ENCODE measurements at regions not wholly inside any gene's neighbourhood (a gene's known extent, or its start where the extent isn't known, plus 50 kb on each side); places are given as distances from the start of the nearest gene placed in this dataset.
"Not testable (repeated sequence)": the region's sequence is repeated elsewhere in the genome, so short reads cannot be mapped to it uniquely, and the experiment has no call there.

DNA sequence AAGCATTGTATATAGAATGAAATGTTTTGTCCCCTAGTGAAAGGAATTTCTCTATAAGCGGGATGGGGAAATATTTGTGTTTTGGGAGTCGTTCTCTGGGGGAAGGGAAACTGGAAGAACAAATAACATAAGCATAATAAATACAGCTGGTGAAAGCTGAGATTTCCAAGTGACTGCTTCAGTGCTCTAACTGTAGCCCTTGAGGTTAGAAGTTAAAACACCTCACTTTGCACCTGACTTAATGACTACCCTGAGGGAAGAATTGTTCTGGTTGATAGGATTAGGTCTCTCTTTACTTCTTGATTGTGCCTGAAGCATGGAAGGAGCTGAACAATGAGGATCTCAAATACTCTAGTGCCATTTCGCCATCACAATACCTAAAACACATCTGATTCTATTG, 307.4 kb downstream of the MAN2A1 start:
- Histone ChIP-seq H3K4me3 (ENCODE audit: control insufficient read depth in 1 of 7, extremely low read depth in 1 of 7, insufficient read depth in 4 of 7, low read depth in 2 of 7, low read length in 6 of 7) (no peak overlapping the region), H3K27ac (ENCODE audit: insufficient read depth in 1 of 2, low read depth in 1 of 2, low read length in 2 of 2, poor library complexity in 1 of 2, severe bottlenecking in 2 of 2) (no peak overlapping the region), H3K27me3 (replicated peaks in 2 of 5; ENCODE audit: control insufficient read depth in 4 of 5, insufficient read depth in 5 of 5, low read length in 4 of 5) (no peaks in the 10 kb centered on the region), H3K36me3 (ENCODE audit: control insufficient read depth in 4 of 4, insufficient read depth in 4 of 4, low read length in 3 of 4) (no peaks in the 10 kb centered on the region), H3K9me3 (ENCODE audit: control extremely low read depth in 1 of 5, control insufficient read depth in 4 of 5, insufficient read depth in 2 of 5, low read depth in 1 of 5, low read length in 4 of 5) (no peaks in the 10 kb centered on the region), H3K4me1 (ENCODE audit: control extremely low read depth in 1 of 4, control insufficient read depth in 4 of 4, insufficient read depth in 4 of 4, low read length in 3 of 4) (peaks cover 0 to 21% (median 4%) of the 10 kb centered on the region in 4 experiments)
- no peak for DNase-seq
- no CpG with 5 or more reads among the region's 3 CpGs for WGBS (ENCODE audit: insufficient coverage)
- ChIA-PET POLR2A (no interaction called here), CTCF (no interaction called here)

DNA sequence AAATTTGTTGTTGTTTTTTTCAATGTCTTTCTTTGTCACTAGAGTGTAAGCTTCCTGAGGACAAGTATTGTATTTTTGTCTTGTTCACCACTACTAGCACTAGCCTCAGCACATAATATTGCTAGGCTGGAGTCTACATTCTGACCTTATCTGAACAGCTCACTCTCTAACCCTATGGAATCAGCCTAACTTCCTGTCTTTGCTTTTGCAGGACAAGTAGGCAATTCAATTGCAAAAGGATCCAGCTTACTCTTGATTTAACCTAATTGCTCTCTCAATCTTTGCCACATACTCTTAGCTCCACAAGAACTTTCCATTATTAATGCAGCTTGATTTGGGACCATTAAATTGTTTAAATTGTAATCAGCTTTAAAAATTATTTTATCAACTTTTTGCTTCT, 308.5 kb downstream of the MAN2A1 start:
- CTCF ChIA-PET: no interaction called here
- POLR2A ChIA-PET: no interaction called here

DNA sequence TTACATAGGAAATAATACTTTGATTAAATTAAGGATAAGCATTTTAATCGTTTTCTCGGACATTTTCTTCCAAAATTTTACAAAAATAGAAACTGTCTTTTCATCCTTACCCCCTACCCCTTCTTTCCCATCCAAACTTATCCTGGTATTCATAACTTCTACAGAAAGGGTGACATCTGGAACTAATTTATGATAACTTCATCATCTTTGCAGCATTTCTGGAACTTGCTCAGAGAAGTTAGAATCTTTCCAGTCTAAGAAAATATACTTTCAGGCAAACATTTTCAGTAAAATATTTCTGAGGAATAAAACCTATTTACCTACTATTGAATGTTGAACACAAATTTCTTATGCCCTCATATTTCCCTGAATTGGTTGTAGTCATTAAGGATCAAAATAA, 309.0 kb downstream of the MAN2A1 start:
- no peak for DNase-seq
- WGBS (ENCODE audit: insufficient coverage): 20% methylated on average over 2 of the region's 2 CpGs
- ChIA-PET POLR2A (no interaction called here), CTCF (no interaction called here)
- Histone ChIP-seq H3K9me3 (ENCODE audit: control extremely low read depth in 1 of 5, control insufficient read depth in 4 of 5, insufficient read depth in 2 of 5, low read depth in 1 of 5, low read length in 4 of 5) (no peaks in the 10 kb centered on the region), H3K4me3 (ENCODE audit: control insufficient read depth in 1 of 7, extremely low read depth in 1 of 7, insufficient read depth in 4 of 7, low read depth in 2 of 7, low read length in 6 of 7) (no peak overlapping the region), H3K36me3 (ENCODE audit: control insufficient read depth in 4 of 4, insufficient read depth in 4 of 4, low read length in 3 of 4) (no peaks in the 10 kb centered on the region), H3K27ac (ENCODE audit: insufficient read depth in 1 of 2, low read depth in 1 of 2, low read length in 2 of 2, poor library complexity in 1 of 2, severe bottlenecking in 2 of 2) (no peak overlapping the region), H3K4me1 (ENCODE audit: control extremely low read depth in 1 of 4, control insufficient read depth in 4 of 4, insufficient read depth in 4 of 4, low read length in 3 of 4) (peaks cover 0 to 21% (median 4%) of the 10 kb centered on the region in 4 experiments), H3K27me3 (replicated peaks in 2 of 5; ENCODE audit: control insufficient read depth in 4 of 5, insufficient read depth in 5 of 5, low read length in 4 of 5) (no peaks in the 10 kb centered on the region)

More for the DNA sequence above, 308.5 kb downstream of the MAN2A1 start:
- H3K36me3 ChIP-seq (ENCODE audit: control insufficient read depth in 4 of 4, insufficient read depth in 4 of 4, low read length in 3 of 4): no peaks in the 10 kb centered on the region
- DNase-seq: no peak
- H3K27ac ChIP-seq (ENCODE audit: insufficient read depth in 1 of 2, low read depth in 1 of 2, low read length in 2 of 2, poor library complexity in 1 of 2, severe bottlenecking in 2 of 2): no peak overlapping the region
- no peak overlapping the region for H3K4me3 ChIP-seq (ENCODE audit: control insufficient read depth in 1 of 7, extremely low read depth in 1 of 7, insufficient read depth in 4 of 7, low read depth in 2 of 7, low read length in 6 of 7)
- no peaks in the 10 kb centered on the region for H3K27me3 ChIP-seq (replicated peaks in 2 of 5; ENCODE audit: control insufficient read depth in 4 of 5, insufficient read depth in 5 of 5, low read length in 4 of 5)
- H3K4me1 ChIP-seq (ENCODE audit: control extremely low read depth in 1 of 4, control insufficient read depth in 4 of 4, insufficient read depth in 4 of 4, low read length in 3 of 4): peaks cover 0 to 21% (median 4%) of the 10 kb centered on the region in 4 experiments
- no peaks in the 10 kb centered on the region for H3K9me3 ChIP-seq (ENCODE audit: control extremely low read depth in 1 of 5, control insufficient read depth in 4 of 5, insufficient read depth in 2 of 5, low read depth in 1 of 5, low read length in 4 of 5)

DNA sequence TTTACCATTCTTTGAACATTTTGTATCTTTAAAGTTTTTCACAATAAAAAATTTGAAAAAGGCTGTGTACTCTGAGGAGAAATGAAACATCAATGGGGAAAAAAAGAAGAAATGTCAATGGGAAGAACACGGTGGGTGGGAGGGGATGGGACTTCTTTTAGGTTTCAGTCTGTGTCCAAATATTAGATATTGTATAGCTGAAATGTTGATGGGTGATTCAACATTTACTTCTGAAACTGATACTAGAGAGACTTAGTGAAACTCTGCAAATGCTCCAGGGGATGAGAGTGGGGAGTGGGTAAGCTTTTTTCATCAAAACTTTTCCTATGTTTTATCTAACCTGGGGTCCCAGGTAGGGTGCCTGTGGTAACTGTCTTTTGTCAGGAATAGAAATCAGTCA, 311.9 kb downstream of the MAN2A1 start:
- Histone ChIP-seq H3K27ac (ENCODE audit: insufficient read depth in 1 of 2, low read depth in 1 of 2, low read length in 2 of 2, poor library complexity in 1 of 2, severe bottlenecking in 2 of 2) (no peak overlapping the region), H3K27me3 (replicated peaks in 2 of 5; ENCODE audit: control insufficient read depth in 4 of 5, insufficient read depth in 5 of 5, low read length in 4 of 5) (no peaks in the 10 kb centered on the region), H3K4me1 (ENCODE audit: control extremely low read depth in 1 of 4, control insufficient read depth in 4 of 4, insufficient read depth in 4 of 4, low read length in 3 of 4) (peaks cover 0 to 21% (median 4%) of the 10 kb centered on the region in 4 experiments), H3K9me3 (ENCODE audit: control extremely low read depth in 1 of 5, control insufficient read depth in 4 of 5, insufficient read depth in 2 of 5, low read depth in 1 of 5, low read length in 4 of 5) (no peaks in the 10 kb centered on the region), H3K4me3 (ENCODE audit: control insufficient read depth in 1 of 7, extremely low read depth in 1 of 7, insufficient read depth in 4 of 7, low read depth in 2 of 7, low read length in 6 of 7) (no peak overlapping the region), H3K36me3 (ENCODE audit: control insufficient read depth in 4 of 4, insufficient read depth in 4 of 4, low read length in 3 of 4) (no peaks in the 10 kb centered on the region)
- ChIA-PET CTCF (no interaction called here), POLR2A (no interaction called here)
- DNase-seq: no peak
- 71% methylated on average over 1 of the region's 1 CpG for WGBS (ENCODE audit: insufficient coverage)

DNA sequence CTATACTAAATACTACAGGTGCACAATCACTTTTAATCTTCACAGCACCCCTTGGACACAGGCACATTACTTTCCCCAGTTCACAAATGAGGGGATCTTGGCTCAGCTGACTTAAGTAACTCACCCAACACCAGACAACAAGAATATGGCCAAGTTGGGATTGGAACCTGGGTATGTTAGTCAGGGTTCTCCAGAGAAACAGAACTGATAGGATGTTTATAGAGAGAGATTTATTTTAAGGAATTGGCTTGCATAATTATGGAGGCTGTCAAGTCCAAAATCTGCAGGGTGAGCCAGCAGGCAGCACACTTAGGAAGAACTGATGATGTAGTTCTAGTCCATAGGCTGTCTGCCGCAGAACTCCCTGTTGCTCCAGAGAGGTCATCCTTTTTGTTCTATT, 312.9 kb downstream of the MAN2A1 start:
- no CpG with 5 or more reads among the region's 1 CpG for WGBS (ENCODE audit: insufficient coverage)
- H3K36me3 ChIP-seq (ENCODE audit: control insufficient read depth in 4 of 4, insufficient read depth in 4 of 4, low read length in 3 of 4): no peaks in the 10 kb centered on the region
- H3K27me3 ChIP-seq (replicated peaks in 2 of 5; ENCODE audit: control insufficient read depth in 4 of 5, insufficient read depth in 5 of 5, low read length in 4 of 5): no peaks in the 10 kb centered on the region
- H3K4me1 ChIP-seq (ENCODE audit: control extremely low read depth in 1 of 4, control insufficient read depth in 4 of 4, insufficient read depth in 4 of 4, low read length in 3 of 4): peaks cover 0 to 21% (median 4%) of the 10 kb centered on the region in 4 experiments
- H3K9me3 ChIP-seq (ENCODE audit: control extremely low read depth in 1 of 5, control insufficient read depth in 4 of 5, insufficient read depth in 2 of 5, low read depth in 1 of 5, low read length in 4 of 5): no peaks in the 10 kb centered on the region
- H3K27ac ChIP-seq (ENCODE audit: insufficient read depth in 1 of 2, low read depth in 1 of 2, low read length in 2 of 2, poor library complexity in 1 of 2, severe bottlenecking in 2 of 2): no peak overlapping the region
- DNase-seq: no peak
- ChIA-PET POLR2A (no interaction called here), CTCF (no interaction called here)
- H3K4me3 ChIP-seq (ENCODE audit: control insufficient read depth in 1 of 7, extremely low read depth in 1 of 7, insufficient read depth in 4 of 7, low read depth in 2 of 7, low read length in 6 of 7): no peak overlapping the region

DNA sequence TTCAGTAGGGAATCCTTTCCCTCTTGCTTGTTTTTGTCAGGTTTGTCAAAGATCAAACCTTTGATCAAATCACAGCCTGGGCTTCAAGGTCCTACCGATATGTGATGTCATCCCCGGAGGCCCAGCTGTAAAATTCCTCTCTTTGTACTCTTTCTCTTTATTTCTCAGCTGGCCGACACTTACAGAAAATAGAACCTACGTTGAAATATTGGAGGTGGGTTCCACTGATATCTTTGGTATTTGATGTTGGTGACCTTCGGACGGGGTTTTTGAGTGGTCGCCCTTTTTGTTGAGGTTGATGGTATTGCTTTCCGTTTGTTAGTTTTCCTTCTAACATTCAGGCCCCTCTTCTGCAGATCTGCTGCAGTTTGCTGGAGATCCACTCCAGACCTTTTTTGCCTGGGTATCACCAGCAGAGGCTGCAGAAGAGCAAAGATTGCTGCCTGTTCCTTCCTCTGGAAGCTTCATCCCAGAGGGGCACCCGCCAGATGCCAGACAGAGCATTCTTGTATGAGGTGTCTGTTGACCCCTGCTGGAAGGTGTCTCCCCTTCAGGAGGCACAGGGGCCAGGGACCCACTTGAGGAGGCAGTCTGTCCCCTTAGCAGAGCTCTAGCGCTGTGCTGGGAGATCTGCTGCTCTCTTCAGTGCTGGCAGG, 316.3 kb downstream of the MAN2A1 start:
- H3K4me3 ChIP-seq (ENCODE audit: control insufficient read depth in 1 of 7, extremely low read depth in 1 of 7, insufficient read depth in 4 of 7, low read depth in 2 of 7, low read length in 6 of 7); H3K27ac ChIP-seq (ENCODE audit: insufficient read depth in 1 of 2, low read depth in 1 of 2, low read length in 2 of 2, poor library complexity in 1 of 2, severe bottlenecking in 2 of 2); DNase-seq; H3K9me3 ChIP-seq (ENCODE audit: control extremely low read depth in 1 of 5, control insufficient read depth in 4 of 5, insufficient read depth in 2 of 5, low read depth in 1 of 5, low read length in 4 of 5); POLR2A ChIA-PET; H3K27me3 ChIP-seq (replicated peaks in 2 of 5; ENCODE audit: control insufficient read depth in 4 of 5, insufficient read depth in 5 of 5, low read length in 4 of 5); CTCF ChIA-PET; H3K4me1 ChIP-seq (ENCODE audit: control extremely low read depth in 1 of 4, control insufficient read depth in 4 of 4, insufficient read depth in 4 of 4, low read length in 3 of 4); H3K36me3 ChIP-seq (ENCODE audit: control insufficient read depth in 4 of 4, insufficient read depth in 4 of 4, low read length in 3 of 4): not testable (repeated sequence)
- 98% methylated on average over 7 of the region's 10 CpGs for WGBS (ENCODE audit: insufficient coverage)

DNA sequence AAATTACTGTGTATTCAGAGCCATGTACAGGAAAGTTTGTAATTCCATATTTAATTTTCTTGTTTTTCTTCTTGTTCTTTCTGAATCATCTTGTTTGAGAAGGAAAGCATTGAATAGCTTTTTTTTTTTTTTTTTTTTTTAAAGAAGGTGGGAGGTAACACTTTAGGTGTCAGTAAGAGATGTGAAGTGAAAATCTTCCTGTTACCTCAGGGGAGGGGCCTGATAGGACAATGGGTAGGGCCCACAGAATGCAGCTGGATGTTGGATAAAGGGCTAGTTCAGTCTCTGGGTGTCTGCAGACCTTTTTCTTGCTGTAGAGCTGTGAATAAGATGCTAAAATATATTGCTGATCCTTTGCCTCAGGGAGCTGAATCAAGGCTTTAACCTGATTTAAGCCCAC, 317.4 kb downstream of the MAN2A1 start:
- Histone ChIP-seq H3K4me1 (ENCODE audit: control extremely low read depth in 1 of 4, control insufficient read depth in 4 of 4, insufficient read depth in 4 of 4, low read length in 3 of 4) (no peaks in the 10 kb centered on the region), H3K4me3 (ENCODE audit: control insufficient read depth in 1 of 7, extremely low read depth in 1 of 7, insufficient read depth in 4 of 7, low read depth in 2 of 7, low read length in 6 of 7) (no peak overlapping the region), H3K9me3 (ENCODE audit: control extremely low read depth in 1 of 5, control insufficient read depth in 4 of 5, insufficient read depth in 2 of 5, low read depth in 1 of 5, low read length in 4 of 5) (no peaks in the 10 kb centered on the region), H3K36me3 (ENCODE audit: control insufficient read depth in 4 of 4, insufficient read depth in 4 of 4, low read length in 3 of 4) (no peaks in the 10 kb centered on the region), H3K27me3 (replicated peaks in 2 of 5; ENCODE audit: control insufficient read depth in 4 of 5, insufficient read depth in 5 of 5, low read length in 4 of 5) (no peaks in the 10 kb centered on the region), H3K27ac (ENCODE audit: insufficient read depth in 1 of 2, low read depth in 1 of 2, low read length in 2 of 2, poor library complexity in 1 of 2, severe bottlenecking in 2 of 2) (no peak overlapping the region)
- POLR2A ChIA-PET: no interaction called here
- CTCF ChIA-PET: interaction anchor here (0.6 kb wide), 1 partner anchor 443 kb away, joined by 3 read pairs; no protein-coding TSS in a partner anchor
- DNase-seq: no peak
